MG63 (cell line): ENCODE measurements at regions not wholly inside any gene's neighbourhood (a gene's known extent, or its start where the extent isn't known, plus 50 kb on each side); places are given as distances from the start of the nearest gene placed in this dataset.
"Not testable (repeated sequence)": the region's sequence is repeated elsewhere in the genome, so short reads cannot be mapped to it uniquely, and the experiment has no call there.

Source experiments
- DNase-seq: peaks from one replicate; pipeline ENCODE4 v3.0.0-alpha.2; 2020
- H3K27me3 ChIP-seq: fragments of 250-450 bp; sonication (Bioruptor Pico); 2 replicates; pipeline ENCODE4 v1.5.1; 2020; ENCODE audit warnings: mild to moderate bottlenecking, moderate library complexity
- H3K36me3 ChIP-seq: fragments of 250-450 bp; sonication (Bioruptor Pico); 2 replicates; pipeline ENCODE4 v1.5.1; 2020; ENCODE audit warnings: mild to moderate bottlenecking, moderate library complexity
- H3K4me3 ChIP-seq: fragments of 250-450 bp; sonication (Bioruptor Pico); 2 replicates; pipeline ENCODE4 v1.5.1; 2020; ENCODE audit warnings: mild to moderate bottlenecking, moderate library complexity
- H3K9me3 ChIP-seq: fragments of 250-450 bp; sonication (Bioruptor Pico); 2 replicates; pipeline ENCODE4 v1.5.1; 2020; ENCODE audit warnings: mild to moderate bottlenecking, moderate library complexity

- not testable (repeated sequence) for DNase-seq, H3K27me3 ChIP-seq, H3K9me3 ChIP-seq, H3K36me3 ChIP-seq, H3K4me3 ChIP-seq
Observed at GRCh38 chr20:17891131-17891530, 77.5 kb downstream of the SNX5 start.

GRCh38 chr20:17890330-17890729, 78.3 kb downstream of the SNX5 start:
- H3K27me3 ChIP-seq = no peaks in the 10 kb centered on the region
- no peak for DNase-seq
- H3K36me3 ChIP-seq = no peaks in the 10 kb centered on the region
- peaks cover 4% of the 10 kb centered on the region; the same call in 1 of the 2 replicates for H3K9me3 ChIP-seq
- H3K4me3 ChIP-seq = no peak overlapping the region

- Histone ChIP-seq H3K4me3 (no peak overlapping the region), H3K27me3 (no peaks in the 10 kb centered on the region), H3K9me3 (peaks cover 4% of the 10 kb centered on the region; the same call in 1 of the 2 replicates), H3K36me3 (no peaks in the 10 kb centered on the region)
- DNase-seq = peak; percentile 5
Observed at GRCh38 chr20:17889226-17889625, 79.4 kb downstream of the SNX5 start.

- Histone ChIP-seq H3K27me3 (no peaks in the 10 kb centered on the region), H3K4me3 (no peak overlapping the region), H3K9me3 (peaks cover 4% of the 10 kb centered on the region; the same call in 1 of the 2 replicates), H3K36me3 (no peaks in the 10 kb centered on the region)
- peak; percentile 42 for DNase-seq
Observed at GRCh38 chr20:17888044-17888443, 80.5 kb downstream of the SNX5 start.

GRCh38 chr20:17887331-17888030, 81.1 kb downstream of the SNX5 start:
- Histone ChIP-seq H3K4me3 (no peak overlapping the region), H3K9me3 (peaks cover 4% of the 10 kb centered on the region; the same call in 1 of the 2 replicates)

GRCh38 chr20:17885544-17885943, 83.0 kb downstream of the SNX5 start:
- H3K27me3 ChIP-seq = no peaks in the 10 kb centered on the region
- DNase-seq = no peak
- peaks cover 3% of the 10 kb centered on the region; the same call in 1 of the 2 replicates for H3K9me3 ChIP-seq
- no peaks in the 10 kb centered on the region for H3K36me3 ChIP-seq
- no peak overlapping the region for H3K4me3 ChIP-seq

More at GRCh38 chr20:17887331-17888030, 81.1 kb downstream of the SNX5 start:
- no peaks in the 10 kb centered on the region for H3K27me3 ChIP-seq
- no peaks in the 10 kb centered on the region for H3K36me3 ChIP-seq
- no peak for DNase-seq

- no peaks in the 10 kb centered on the region for H3K27me3 ChIP-seq
- no peak overlapping the region for H3K4me3 ChIP-seq
- no peaks in the 10 kb centered on the region for H3K36me3 ChIP-seq
- DNase-seq = no peak
- H3K9me3 ChIP-seq = peaks cover 2% of the 10 kb centered on the region; the same call in 1 of the 2 replicates
Observed at GRCh38 chr20:17885076-17885475, 83.5 kb downstream of the SNX5 start.

GRCh38 chr20:17884307-17885003, 84.1 kb downstream of the SNX5 start:
- no peak for DNase-seq
- Histone ChIP-seq H3K36me3 (no peaks in the 10 kb centered on the region), H3K4me3 (no peak overlapping the region), H3K9me3 (peaks cover 2% of the 10 kb centered on the region; the same call in 1 of the 2 replicates), H3K27me3 (no peaks in the 10 kb centered on the region)

GRCh38 chr20:17883592-17884306, 84.8 kb downstream of the SNX5 start:
- Histone ChIP-seq H3K9me3 (peaks cover 2% of the 10 kb centered on the region; the same call in 1 of the 2 replicates), H3K27me3 (no peaks in the 10 kb centered on the region), H3K36me3 (no peaks in the 10 kb centered on the region), H3K4me3 (no peak overlapping the region)
- no peak for DNase-seq

- H3K4me3 ChIP-seq = no peak overlapping the region
- H3K36me3 ChIP-seq = no peaks in the 10 kb centered on the region
- no peaks in the 10 kb centered on the region for H3K27me3 ChIP-seq
- DNase-seq = no peak
- no peaks in the 10 kb centered on the region for H3K9me3 ChIP-seq
Observed at GRCh38 chr20:17882834-17883591, 85.6 kb downstream of the SNX5 start.

GRCh38 chr20:17882065-17882833, 86.3 kb downstream of the SNX5 start:
- Histone ChIP-seq H3K36me3 (no peaks in the 10 kb centered on the region), H3K4me3 (no peak overlapping the region), H3K27me3 (no peaks in the 10 kb centered on the region), H3K9me3 (no peaks in the 10 kb centered on the region)
- DNase-seq = no peak

GRCh38 chr20:17881741-17882064, 86.9 kb downstream of the SNX5 start:
- Histone ChIP-seq H3K36me3 (no peaks in the 10 kb centered on the region), H3K4me3 (no peak overlapping the region), H3K27me3 (no peaks in the 10 kb centered on the region), H3K9me3 (no peaks in the 10 kb centered on the region)
- no peak for DNase-seq

- Histone ChIP-seq H3K36me3 (no peaks in the 10 kb centered on the region), H3K4me3 (no peak overlapping the region), H3K9me3 (no peaks in the 10 kb centered on the region)
Observed at GRCh38 chr20:17878912-17879602, 89.5 kb downstream of the SNX5 start.

GRCh38 chr20:17878069-17878911, 90.3 kb downstream of the SNX5 start:
- Histone ChIP-seq H3K4me3 (no peak overlapping the region), H3K27me3 (no peaks in the 10 kb centered on the region), H3K9me3 (no peaks in the 10 kb centered on the region), H3K36me3 (no peaks in the 10 kb centered on the region)
- no peak for DNase-seq

More at GRCh38 chr20:17878912-17879602, 89.5 kb downstream of the SNX5 start:
- no peak for DNase-seq
- H3K27me3 ChIP-seq = no peaks in the 10 kb centered on the region

- H3K4me3 ChIP-seq = no peak overlapping the region
- H3K9me3 ChIP-seq = no peaks in the 10 kb centered on the region
- no peak for DNase-seq
- H3K27me3 ChIP-seq = no peaks in the 10 kb centered on the region
- no peaks in the 10 kb centered on the region for H3K36me3 ChIP-seq
Observed at GRCh38 chr20:17875981-17876385, 92.6 kb downstream of the SNX5 start.
